OCI-LY1 (cell line): ENCODE measurements at regions not wholly inside any gene's neighbourhood (a gene's known extent, or its start where the extent isn't known, plus 50 kb on each side); places are given as distances from the start of the nearest gene placed in this dataset.

ENCODE experiments used
- H2AFZ ChIP-seq: fragments of 200-600 bp; sonication (generic), shearing (Covaris generic); 2 replicates; pipeline ENCODE4 v1.6.0; 2014; ENCODE audit warnings: antibody characterized with exemption, mild to moderate bottlenecking, low read length
- H3F3A ChIP-seq: fragments of 200-600 bp; sonication (generic), shearing (Covaris generic); 2 replicates; pipeline ENCODE4 v1.6.0; 2014; ENCODE audit warnings: mild to moderate bottlenecking, antibody characterized with exemption, low read length, moderate library complexity; ENCODE audit not compliant: insufficient read depth
- H3K27ac ChIP-seq: fragments of 200-600 bp; sonication (generic); 2 replicates; pipeline ENCODE4 v1.5.1; 2014; ENCODE audit warnings: low read length, mixed run types, mild to moderate bottlenecking, low read depth; ENCODE audit not compliant: poor library complexity, severe bottlenecking
- H3K27me3 ChIP-seq: fragments of 200-600 bp; sonication (generic); 2 replicates; pipeline ENCODE4 v1.6.0; 2014; ENCODE audit warnings: antibody characterized with exemption, mild to moderate bottlenecking, low read length, moderate library complexity; ENCODE audit not compliant: insufficient read depth
- H3K36me3 ChIP-seq: fragments of 200-600 bp; sonication (generic); 2 replicates; pipeline ENCODE4 v1.6.1; 2014; ENCODE audit warnings: mild to moderate bottlenecking, antibody characterized with exemption, low read length, moderate library complexity, mixed read lengths; ENCODE audit not compliant: insufficient read depth
- H3K4me1 ChIP-seq: fragments of 200-600 bp; sonication (generic); 2 replicates; pipeline ENCODE4 v1.5.1; 2014; ENCODE audit warnings: mild to moderate bottlenecking, low read length, moderate library complexity; ENCODE audit not compliant: insufficient read depth, severe bottlenecking
- H3K4me2 ChIP-seq: fragments of 200-600 bp; sonication (generic), shearing (Covaris generic); 2 replicates; pipeline ENCODE4 v1.6.1; 2014; ENCODE audit warnings: low read length
- H3K4me3 ChIP-seq: fragments of 200-600 bp; sonication (generic); 2 replicates; pipeline ENCODE4 v1.5.1; 2014; ENCODE audit warnings: low read length, low read depth, mild to moderate bottlenecking, mixed read lengths; ENCODE audit not compliant: poor library complexity, severe bottlenecking
- H3K79me2 ChIP-seq: fragments of 200-600 bp; shearing (Covaris generic); 2 replicates; pipeline ENCODE4 v1.6.1; 2016; ENCODE audit warnings: mixed run types, low read length, mixed read lengths; ENCODE audit not compliant: insufficient read depth
- H3K9ac ChIP-seq: fragments of 200-600 bp; sonication (generic), shearing (Covaris generic); 2 replicates; pipeline ENCODE4 v1.6.1; 2014; ENCODE audit warnings: mild to moderate bottlenecking, low read length, mixed read lengths
- H3K9me2 ChIP-seq: fragments of 200-600 bp; sonication (generic), shearing (Covaris generic); 2 replicates; pipeline ENCODE4 v1.6.1; 2014; ENCODE audit warnings: low read depth, mild to moderate bottlenecking, low read length, mixed read lengths
- H3K9me3 ChIP-seq: fragments of 200-600 bp; shearing (Covaris generic); 2 replicates; pipeline ENCODE4 v1.6.1; 2014; ENCODE audit warnings: low read length, mixed read lengths
- H4K20me1 ChIP-seq: fragments of 200-600 bp; sonication (generic), shearing (Covaris generic); 2 replicates; pipeline ENCODE4 v1.6.0; 2016; ENCODE audit warnings: mild to moderate bottlenecking, low read length; ENCODE audit not compliant: insufficient read depth
- EZH2 ChIP-seq: fragments of 200-600 bp; sonication (generic), shearing (Covaris generic); IDR thresholded peaks from 2 replicates; pipeline ENCODE4 v1.8.0; 2017; ENCODE audit warnings: borderline replicate concordance, mixed run types, mild to moderate bottlenecking, antibody characterized with exemption, low read length, moderate library complexity, mixed read lengths
- TF ChIP-seq, protein P1 (sequence below): fragments of 200-600 bp; sonication (generic), shearing (Covaris generic); IDR thresholded peaks from 2 replicates; pipeline ENCODE4 v1.5.1; 2017; ENCODE audit warnings: mild to moderate bottlenecking, antibody characterized with exemption, low read length, moderate library complexity, mixed read lengths

DNA sequence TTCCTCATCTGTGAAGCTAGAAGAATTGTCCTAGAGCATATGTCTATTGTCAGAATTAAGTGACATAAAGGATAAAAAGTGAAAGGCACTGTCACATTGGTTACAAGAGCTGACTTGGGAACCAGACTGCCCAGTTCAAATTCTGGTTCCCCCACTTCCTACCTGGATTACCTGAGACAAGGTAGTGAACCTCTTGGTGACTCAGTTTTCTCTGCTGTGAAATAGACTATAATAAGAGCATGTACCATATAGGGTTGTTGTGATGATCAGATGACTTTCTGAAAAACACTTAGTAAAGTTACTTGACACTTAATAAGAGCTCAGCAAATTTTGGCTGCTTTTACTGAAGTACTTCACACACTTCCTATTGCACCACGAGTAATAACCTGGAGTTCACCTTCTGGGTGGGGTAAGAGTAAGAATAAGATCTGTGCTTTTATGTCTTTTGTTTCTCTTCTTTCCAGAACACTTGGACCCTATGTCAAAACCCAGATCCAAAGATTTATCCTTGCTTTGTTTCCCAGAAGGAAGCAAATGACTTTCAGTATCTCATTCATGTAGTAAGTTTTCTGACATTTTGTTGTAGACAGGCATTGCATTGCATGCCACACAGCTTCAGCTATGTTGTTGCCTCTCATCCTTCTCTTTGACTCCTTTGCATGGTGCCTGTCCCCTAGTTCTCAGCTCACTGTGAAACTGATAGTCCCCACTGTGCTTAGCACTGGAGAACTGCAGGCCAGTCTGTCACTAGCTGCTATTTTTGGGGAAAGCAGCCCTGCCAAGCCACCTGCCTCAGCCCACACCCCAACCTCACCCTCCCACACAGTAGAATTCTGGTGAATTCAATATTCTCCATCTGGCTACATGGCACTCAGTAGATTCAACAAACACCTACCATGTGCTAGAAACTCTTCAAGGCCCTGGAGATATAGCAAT is 121.8 kb upstream of the POU2AF2 start:
- no peak overlapping the region for H2AFZ ChIP-seq
- H3F3A ChIP-seq, result no peaks in the 10 kb centered on the region
- H3K9me3 ChIP-seq, result no peaks in the 10 kb centered on the region
- H4K20me1 ChIP-seq, result no peaks in the 10 kb centered on the region
- no peak overlapping the region for H3K9ac ChIP-seq
- H3K27ac ChIP-seq, result no peak overlapping the region
- no peaks in the 10 kb centered on the region for H3K27me3 ChIP-seq
- no peak overlapping the region for H3K4me3 ChIP-seq
- no peaks in the 10 kb centered on the region for H3K36me3 ChIP-seq
- no peaks in the 10 kb centered on the region for H3K79me2 ChIP-seq
- TF ChIP-seq EZH2, result no peak
- TF ChIP-seq, protein P1, sequence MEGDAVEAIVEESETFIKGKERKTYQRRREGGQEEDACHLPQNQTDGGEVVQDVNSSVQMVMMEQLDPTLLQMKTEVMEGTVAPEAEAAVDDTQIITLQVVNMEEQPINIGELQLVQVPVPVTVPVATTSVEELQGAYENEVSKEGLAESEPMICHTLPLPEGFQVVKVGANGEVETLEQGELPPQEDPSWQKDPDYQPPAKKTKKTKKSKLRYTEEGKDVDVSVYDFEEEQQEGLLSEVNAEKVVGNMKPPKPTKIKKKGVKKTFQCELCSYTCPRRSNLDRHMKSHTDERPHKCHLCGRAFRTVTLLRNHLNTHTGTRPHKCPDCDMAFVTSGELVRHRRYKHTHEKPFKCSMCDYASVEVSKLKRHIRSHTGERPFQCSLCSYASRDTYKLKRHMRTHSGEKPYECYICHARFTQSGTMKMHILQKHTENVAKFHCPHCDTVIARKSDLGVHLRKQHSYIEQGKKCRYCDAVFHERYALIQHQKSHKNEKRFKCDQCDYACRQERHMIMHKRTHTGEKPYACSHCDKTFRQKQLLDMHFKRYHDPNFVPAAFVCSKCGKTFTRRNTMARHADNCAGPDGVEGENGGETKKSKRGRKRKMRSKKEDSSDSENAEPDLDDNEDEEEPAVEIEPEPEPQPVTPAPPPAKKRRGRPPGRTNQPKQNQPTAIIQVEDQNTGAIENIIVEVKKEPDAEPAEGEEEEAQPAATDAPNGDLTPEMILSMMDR, result no peak
- no peaks in the 10 kb centered on the region for H3K9me2 ChIP-seq
- peaks cover 5% of the 10 kb centered on the region for H3K4me1 ChIP-seq
- H3K4me2 ChIP-seq, result no peak overlapping the region

DNA sequence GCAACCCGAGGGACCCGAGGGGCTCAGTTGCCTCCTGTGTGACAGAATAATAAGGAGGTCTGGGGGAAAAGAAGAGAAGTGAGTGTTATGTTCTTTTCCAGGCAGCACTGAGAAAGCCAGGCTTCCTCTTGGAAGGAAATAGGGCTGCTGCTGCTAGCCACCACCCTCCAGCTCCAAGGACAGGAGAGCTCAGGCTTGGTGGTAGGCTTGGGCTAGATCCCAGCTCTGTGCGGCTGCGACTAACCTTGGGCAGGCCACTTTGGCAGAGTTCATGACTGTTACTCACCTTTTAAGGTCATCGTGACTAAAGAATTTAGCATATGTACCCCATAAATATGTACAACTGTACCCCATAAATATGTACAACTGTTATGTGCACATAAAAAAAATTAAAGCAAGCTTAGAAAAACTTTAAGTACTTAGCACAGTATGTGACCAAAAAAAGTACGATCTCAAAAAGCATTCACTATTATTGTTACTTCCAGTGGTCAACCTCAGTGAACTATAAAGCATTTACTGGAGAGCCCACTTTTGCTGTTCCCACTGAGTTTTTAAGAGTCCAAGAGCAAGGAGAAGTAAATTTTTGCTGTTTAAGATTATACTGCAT is 124.7 kb upstream of the POU2AF2 start:
- H2AFZ ChIP-seq, result no peak overlapping the region
- no peaks in the 10 kb centered on the region for H3K9me3 ChIP-seq
- no peaks in the 10 kb centered on the region for H3K36me3 ChIP-seq
- no peak overlapping the region for H3K9ac ChIP-seq
- H3K27me3 ChIP-seq, result no peaks in the 10 kb centered on the region
- no peak overlapping the region for H3K4me3 ChIP-seq
- H3F3A ChIP-seq, result no peaks in the 10 kb centered on the region
- H3K79me2 ChIP-seq, result no peaks in the 10 kb centered on the region
- H3K9me2 ChIP-seq, result no peaks in the 10 kb centered on the region
- H3K4me1 ChIP-seq, result peaks cover 5% of the 10 kb centered on the region
- H4K20me1 ChIP-seq, result no peaks in the 10 kb centered on the region
- no peak overlapping the region for H3K27ac ChIP-seq
- TF ChIP-seq, protein P1, result no peak
- TF ChIP-seq EZH2, result no peak
- no peak overlapping the region for H3K4me2 ChIP-seq

DNA sequence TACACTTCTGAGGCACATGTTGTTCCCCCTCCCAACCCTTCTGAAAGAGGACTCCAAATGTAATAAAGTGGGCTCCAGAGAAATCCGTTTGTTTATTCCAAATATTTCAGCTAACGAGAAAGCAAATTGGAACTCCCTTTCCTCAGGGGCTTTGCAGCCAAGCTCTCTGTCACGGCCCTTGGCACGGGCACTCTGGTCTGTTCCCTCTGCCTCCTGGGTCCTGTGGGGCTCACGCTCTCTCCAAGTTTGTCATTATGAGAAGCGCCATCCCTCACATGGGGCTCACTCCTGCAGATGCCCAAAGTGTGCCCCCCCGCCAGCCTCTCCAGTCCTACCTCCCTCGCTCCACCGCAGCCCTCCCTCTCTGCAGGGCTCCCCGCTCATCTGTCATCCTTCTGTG is 125.4 kb upstream of the POU2AF2 start:
- Histone ChIP-seq H3K79me2 (no peaks in the 10 kb centered on the region), H3K9me2 (no peaks in the 10 kb centered on the region), H2AFZ (no peak overlapping the region), H3F3A (no peaks in the 10 kb centered on the region), H3K4me1 (peaks cover 5% of the 10 kb centered on the region), H3K27me3 (no peaks in the 10 kb centered on the region), H3K36me3 (no peaks in the 10 kb centered on the region), H3K9ac (no peak overlapping the region), H4K20me1 (no peaks in the 10 kb centered on the region), H3K27ac (no peak overlapping the region), H3K4me3 (no peak overlapping the region), H3K4me2 (no peak overlapping the region), H3K9me3 (no peaks in the 10 kb centered on the region)
- no peak for TF ChIP-seq EZH2
- TF ChIP-seq, protein P1, result no peak
